OCI-LY3 (cell line): ENCODE measurements at regions not wholly inside any gene's neighbourhood (a gene's known extent, or its start where the extent isn't known, plus 50 kb on each side); places are given as distances from the start of the nearest gene placed in this dataset.
"Not testable (repeated sequence)": the region's sequence is repeated elsewhere in the genome, so short reads cannot be mapped to it uniquely, and the experiment has no call there.

Experiments
- H2AFZ ChIP-seq: fragments of 200-600, 300-600 bp; shearing (Covaris generic); 2 replicates; pipeline ENCODE4 v1.6.0; 2014; ENCODE audit warnings: antibody characterized with exemption, low read depth, low read length
- H3K27ac ChIP-seq: fragments of 200-600, 300-600 bp; sonication (generic); 2 replicates; pipeline ENCODE4 v1.5.1; 2014; ENCODE audit warnings: mild to moderate bottlenecking, low read length, moderate library complexity, mixed read lengths
- H3K27me3 ChIP-seq: fragments of 200-600, 300-600 bp; sonication (generic); 2 replicates; pipeline ENCODE4 v1.6.1; 2014; ENCODE audit warnings: low read depth, low read length, mixed read lengths
- H3K36me3 ChIP-seq: fragments of 200-600, 300-600 bp; sonication (generic); replicated peaks from 2 replicates; pipeline ENCODE3; 2014; ENCODE audit warnings: low read depth, low read length, mixed read lengths
- H3K4me1 ChIP-seq: fragments of 300-600, 200-600 bp; sonication (generic); 2 replicates; pipeline ENCODE4 v1.6.1; 2014; ENCODE audit warnings: low read length, mixed read lengths
- H3K4me2 ChIP-seq: fragments of 200-600, 300-600 bp; sonication (generic); 2 replicates; pipeline ENCODE4 v1.6.1; 2014; ENCODE audit warnings: low read length, mixed read lengths
- H3K4me3 ChIP-seq: fragments of 300-600, 200-600 bp; sonication (generic); 2 replicates; pipeline ENCODE4 v1.5.1; 2014; ENCODE audit warnings: antibody characterized with exemption, mild to moderate bottlenecking, low read length, moderate library complexity
- H3K79me2 ChIP-seq: fragments of 300-600, 200-600 bp; shearing (Covaris generic); 2 replicates; pipeline ENCODE4 v1.6.1; 2014; ENCODE audit warnings: mild to moderate bottlenecking, low read length, mixed read lengths
- H3K9ac ChIP-seq: fragments of 300-600, 200-600 bp; shearing (Covaris generic); 2 replicates; pipeline ENCODE4 v1.6.0; 2014; ENCODE audit warnings: mild to moderate bottlenecking, low read length, moderate library complexity
- H3K9me3 ChIP-seq: fragments of 200-600, 300-600 bp; shearing (Covaris generic); 2 replicates; pipeline ENCODE4 v1.6.1; 2014; ENCODE audit warnings: low read length, mixed read lengths; ENCODE audit not compliant: insufficient read depth
- H4K20me1 ChIP-seq: fragments of 200-600, 300-600 bp; sonication (generic); 2 replicates; pipeline ENCODE4 v1.6.1; 2016; ENCODE audit warnings: low read length, mixed read lengths; ENCODE audit not compliant: insufficient read depth
- CTCF ChIP-seq: fragments of 200-600, 300-600 bp; sonication (generic); IDR thresholded peaks from 2 replicates; pipeline ENCODE4 v1.5.1; 2014; ENCODE audit warnings: antibody characterized with exemption, low read length, low read depth
- EZH2phosphoT487 ChIP-seq: fragments of 200-600 bp; shearing (Covaris generic); IDR thresholded peaks from 2 replicates; pipeline ENCODE4 v1.6.1; 2018; ENCODE audit warnings: antibody characterized with exemption, mixed run types, low read depth

- H3K9ac ChIP-seq, result no peak overlapping the region
- H2AFZ ChIP-seq, result no peak overlapping the region
- H3K4me3 ChIP-seq, result no peak overlapping the region
- H3K36me3 ChIP-seq, result no peaks in the 10 kb centered on the region
- H3K4me2 ChIP-seq, result no peak overlapping the region
- H4K20me1 ChIP-seq, result no peaks in the 10 kb centered on the region
- TF ChIP-seq EZH2phosphoT487 (no peak), CTCF (no peak)
- H3K27ac ChIP-seq, result no peak overlapping the region
- H3K4me1 ChIP-seq, result no peaks in the 10 kb centered on the region
- no peaks in the 10 kb centered on the region for H3K27me3 ChIP-seq
- H3K9me3 ChIP-seq, result no peaks in the 10 kb centered on the region
- H3K79me2 ChIP-seq, result no peaks in the 10 kb centered on the region
These were observed 89.7 kb upstream of the FAM20C start for GRCh38 chr7:102721-103120.

- H2AFZ ChIP-seq, H3K4me3 ChIP-seq, H3K9me3 ChIP-seq, H3K27me3 ChIP-seq, H3K4me1 ChIP-seq, H3K27ac ChIP-seq, H3K79me2 ChIP-seq, H3K36me3 ChIP-seq, H4K20me1 ChIP-seq, H3K4me2 ChIP-seq, H3K9ac ChIP-seq: not testable (repeated sequence)
These were observed 88.4 kb upstream of the FAM20C start for GRCh38 chr7:103981-104380.

GRCh38 chr7:105002-105401, 87.4 kb upstream of the FAM20C start:
- Histone ChIP-seq H3K27ac (no peak overlapping the region), H3K79me2 (no peaks in the 10 kb centered on the region), H3K4me1 (no peaks in the 10 kb centered on the region), H3K9ac (no peak overlapping the region), H3K4me2 (no peak overlapping the region), H2AFZ (no peak overlapping the region), H3K27me3 (no peaks in the 10 kb centered on the region), H3K36me3 (no peaks in the 10 kb centered on the region), H3K9me3 (no peaks in the 10 kb centered on the region), H4K20me1 (no peaks in the 10 kb centered on the region), H3K4me3 (no peak overlapping the region)
- TF ChIP-seq CTCF, result no peak
- no peak for TF ChIP-seq EZH2phosphoT487

- Histone ChIP-seq H3K9ac (no peak overlapping the region), H3K79me2 (no peaks in the 10 kb centered on the region), H2AFZ (no peak overlapping the region), H3K36me3 (no peaks in the 10 kb centered on the region), H3K4me3 (no peak overlapping the region), H3K4me2 (no peak overlapping the region), H3K27me3 (no peaks in the 10 kb centered on the region), H3K27ac (no peak overlapping the region), H4K20me1 (no peaks in the 10 kb centered on the region), H3K9me3 (no peaks in the 10 kb centered on the region), H3K4me1 (no peaks in the 10 kb centered on the region)
- no peak for TF ChIP-seq CTCF
- no peak for TF ChIP-seq EZH2phosphoT487
These were observed 86.0 kb upstream of the FAM20C start for GRCh38 chr7:106356-106755.

GRCh38 chr7:107233-107632, 85.1 kb upstream of the FAM20C start:
- no peak overlapping the region for H3K9ac ChIP-seq
- H3K4me1 ChIP-seq, result no peaks in the 10 kb centered on the region
- no peaks in the 10 kb centered on the region for H3K79me2 ChIP-seq
- H3K27me3 ChIP-seq, result no peaks in the 10 kb centered on the region
- no peak for TF ChIP-seq CTCF
- no peak for TF ChIP-seq EZH2phosphoT487
- H3K4me2 ChIP-seq, result no peak overlapping the region
- H3K36me3 ChIP-seq, result no peaks in the 10 kb centered on the region
- H3K4me3 ChIP-seq, result no peak overlapping the region
- no peaks in the 10 kb centered on the region for H4K20me1 ChIP-seq
- H3K9me3 ChIP-seq, result no peaks in the 10 kb centered on the region
- no peak overlapping the region for H2AFZ ChIP-seq
- H3K27ac ChIP-seq, result no peak overlapping the region
